Epithelial cell of prostate (primary cell): ENCODE measurements at regions not wholly inside any gene's neighbourhood (a gene's known extent, or its start where the extent isn't known, plus 50 kb on each side); places are given as distances from the start of the nearest gene placed in this dataset.

Experiments
- DNase-seq: peaks from one replicate; pipeline ENCODE4 v3.0.0-alpha.2; 2011; ENCODE audit warnings: low read depth, low spot score
- H3K27ac ChIP-seq: fragments of 450-650 bp; 2 replicates; pipeline ENCODE4 v1.5.1; 2017; ENCODE audit warnings: mild to moderate bottlenecking

DNA sequence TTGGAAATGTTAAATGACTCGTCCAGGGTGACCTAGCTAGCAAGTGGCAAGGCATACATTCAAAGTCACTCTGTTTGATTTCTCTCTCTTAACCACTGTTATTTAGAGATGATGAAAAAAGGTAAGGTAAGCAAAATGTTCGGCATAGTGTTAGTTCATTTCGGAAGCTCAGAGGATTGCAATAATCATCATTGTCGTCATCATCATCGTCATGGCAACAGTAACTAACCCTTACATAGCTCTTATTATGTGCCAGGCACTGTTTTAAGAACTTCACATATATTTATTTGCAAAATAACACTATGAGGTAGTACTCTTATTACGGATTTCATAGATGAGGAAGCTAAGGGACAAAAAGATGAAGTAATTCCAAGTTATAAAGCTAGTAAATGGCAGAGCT, 292.7 kb upstream of the CXCR4 start:
- DNase-seq = no peak

DNA sequence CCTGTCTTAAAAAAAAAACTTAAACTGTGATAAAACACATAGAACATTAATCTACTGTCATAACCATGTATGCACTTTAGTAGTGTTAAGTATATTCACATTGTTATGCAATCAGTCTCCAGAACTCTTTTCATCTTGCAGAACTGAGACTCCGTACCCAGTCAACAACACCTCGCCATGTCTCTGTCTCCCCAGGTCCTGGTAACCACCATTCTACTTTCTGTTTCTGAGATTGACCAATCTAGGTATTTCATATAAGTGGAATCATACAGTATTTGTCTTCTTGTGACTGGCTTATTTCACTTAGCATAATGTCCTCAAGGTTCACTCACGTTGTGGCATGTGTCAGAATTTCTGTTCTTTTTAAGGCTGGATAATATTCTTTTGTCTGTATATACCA, 290.8 kb upstream of the CXCR4 start:
- no peak overlapping the region for H3K27ac ChIP-seq
- DNase-seq = no peak

More for the DNA sequence above, 292.7 kb upstream of the CXCR4 start:
- no peak overlapping the region for H3K27ac ChIP-seq

DNA sequence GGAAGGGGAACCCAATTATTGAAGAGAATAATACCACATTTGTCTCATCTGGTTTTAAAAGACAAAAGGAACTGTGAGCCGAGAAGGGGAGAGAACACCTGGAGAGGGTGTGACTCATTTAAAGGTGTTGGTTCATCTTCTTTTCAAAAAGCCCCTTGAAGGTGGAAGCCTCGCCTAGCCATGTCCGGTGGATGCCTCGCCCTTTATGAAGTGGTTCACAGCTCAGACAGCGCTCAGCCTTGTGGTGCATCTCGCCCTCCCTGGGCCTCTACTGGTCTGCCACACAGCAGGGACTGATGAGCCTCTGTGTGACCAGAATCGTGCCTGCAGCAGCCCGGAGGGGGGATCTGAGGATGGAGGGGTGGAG, 290.0 kb upstream of the CXCR4 start:
- no peak for DNase-seq
- no peak overlapping the region for H3K27ac ChIP-seq

DNA sequence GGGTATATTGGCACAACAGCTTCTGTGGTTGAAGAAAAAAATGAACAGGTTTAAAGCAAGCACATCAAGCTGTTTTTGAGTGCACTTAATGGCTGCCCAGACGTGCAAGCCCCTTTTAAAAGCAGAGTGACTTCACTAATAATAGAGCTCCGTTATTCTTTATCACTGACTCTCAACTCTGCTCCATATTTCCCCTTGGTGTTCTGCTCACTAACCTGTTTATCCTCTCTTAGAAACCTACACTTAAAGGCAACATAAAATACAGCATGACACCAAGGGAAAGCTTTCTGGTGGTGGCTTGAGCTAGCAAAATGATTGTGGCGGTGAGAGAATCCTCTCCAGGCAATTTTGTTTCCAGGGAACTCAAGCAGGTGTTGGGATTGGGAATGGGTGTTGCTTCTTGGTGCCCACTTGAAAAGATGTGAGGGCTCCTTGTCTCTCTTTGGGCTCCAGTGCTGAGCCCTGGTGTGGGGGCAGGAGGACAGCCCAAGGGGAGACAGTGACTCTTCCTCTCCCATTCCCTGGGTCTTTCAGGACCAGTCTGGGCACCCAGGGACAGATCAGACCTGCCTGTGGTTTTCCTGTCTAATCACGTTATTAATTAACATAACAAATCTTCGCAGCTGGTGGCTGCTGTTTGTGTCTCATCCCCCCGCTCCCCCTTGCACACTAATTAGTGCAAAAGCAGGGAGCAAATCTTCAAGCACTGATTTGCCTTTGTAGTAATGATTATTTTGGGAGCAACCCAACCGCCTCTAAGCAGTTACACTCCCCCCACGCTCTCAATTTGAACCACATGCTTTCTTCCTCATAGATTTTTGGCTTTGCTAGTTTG, 289.4 kb upstream of the CXCR4 start:
- DNase-seq = no peak
- H3K27ac ChIP-seq = no peak overlapping the region

DNA sequence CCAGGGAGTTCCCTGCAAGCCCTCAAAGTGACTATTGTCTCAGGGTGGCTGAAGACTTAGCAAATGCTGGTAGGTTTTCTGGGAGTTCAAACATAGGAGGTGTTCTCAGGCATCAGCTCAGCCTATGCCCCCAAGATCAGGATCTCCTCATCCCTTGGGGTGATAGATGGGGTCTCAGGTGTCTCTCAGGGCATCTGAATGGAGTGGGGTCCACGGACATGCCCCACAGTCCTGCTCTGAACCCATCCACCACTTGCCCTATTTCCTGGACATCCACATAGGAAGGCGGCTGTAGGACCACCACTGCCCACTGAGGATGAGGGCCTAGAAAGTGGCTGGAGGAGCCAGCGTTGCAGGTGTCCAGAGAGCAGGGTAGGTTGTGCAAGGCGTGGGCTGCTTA, 287.0 kb upstream of the CXCR4 start:
- DNase-seq = no peak
- H3K27ac ChIP-seq = no peak overlapping the region

DNA sequence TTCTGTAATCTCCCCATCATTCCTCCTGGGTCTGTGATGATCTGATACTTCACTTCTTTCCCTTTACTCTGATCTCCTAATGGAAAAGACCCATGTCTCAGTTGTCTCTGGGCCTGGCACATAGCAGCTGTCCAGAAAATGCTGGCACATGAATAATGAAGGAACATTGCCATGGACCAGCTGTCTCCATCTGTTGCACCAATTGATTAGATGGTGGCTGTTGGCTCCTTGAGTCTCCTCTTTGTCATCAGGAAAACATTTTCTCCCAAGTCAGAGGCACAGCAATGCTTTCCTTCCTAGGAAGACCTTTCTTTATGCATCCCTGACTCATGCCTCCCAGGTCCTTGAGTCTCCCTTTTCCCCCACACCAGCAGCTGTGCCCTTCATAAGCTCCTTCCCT, 286.2 kb upstream of the CXCR4 start:
- no peak for DNase-seq
- no peak overlapping the region for H3K27ac ChIP-seq

DNA sequence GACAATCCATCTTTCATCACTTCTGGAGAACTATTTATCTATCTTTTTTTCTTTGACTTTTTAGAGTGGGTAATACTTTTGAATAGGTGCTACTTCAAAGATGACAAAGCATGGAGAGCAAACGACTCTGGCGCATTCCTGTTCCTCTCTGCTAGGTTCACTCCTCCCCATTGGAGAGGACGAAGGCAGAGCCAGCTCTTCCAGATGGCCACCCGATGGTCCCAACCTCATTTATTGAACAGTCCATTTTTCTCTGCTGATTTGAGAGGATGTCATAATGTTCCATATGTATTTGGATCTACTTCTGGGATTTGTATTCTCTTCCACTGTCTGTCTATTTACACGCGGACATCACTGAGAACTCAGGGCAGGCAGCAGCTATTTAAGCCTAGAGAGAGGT, 284.3 kb upstream of the CXCR4 start:
- H3K27ac ChIP-seq = no peak overlapping the region

DNA sequence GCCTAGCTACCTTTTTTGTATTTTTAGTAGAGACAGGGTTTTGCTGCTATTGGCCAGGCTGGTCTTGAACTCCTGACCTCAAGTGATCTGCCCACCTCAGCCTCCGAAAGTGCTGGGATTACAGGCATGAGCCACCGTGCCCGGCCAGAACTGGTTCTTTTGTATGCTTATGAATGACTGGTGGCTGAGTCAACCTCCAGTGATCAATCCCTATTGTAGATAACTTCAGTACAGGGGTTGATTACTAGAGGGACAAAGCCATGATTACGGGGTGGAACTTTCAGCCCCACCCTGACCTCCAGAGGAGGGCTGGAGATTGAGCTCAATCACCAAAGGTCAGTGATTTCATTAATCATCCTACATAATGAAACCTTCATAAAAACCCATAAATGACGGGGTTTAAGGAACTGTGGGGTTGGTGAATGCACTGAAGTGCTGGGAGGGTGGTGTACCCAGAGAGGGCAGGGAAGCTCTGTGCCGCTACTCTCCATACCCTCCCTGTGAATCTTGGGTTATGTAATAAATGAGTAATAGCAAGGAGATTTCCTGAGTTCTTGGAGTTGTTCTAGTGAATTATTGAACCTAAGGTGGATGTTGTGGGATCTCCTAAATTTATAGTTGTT, 281.8 kb upstream of the CXCR4 start:
- H3K27ac ChIP-seq = no peak overlapping the region
- no peak for DNase-seq

More for the DNA sequence above, 284.3 kb upstream of the CXCR4 start:
- DNase-seq = no peak

DNA sequence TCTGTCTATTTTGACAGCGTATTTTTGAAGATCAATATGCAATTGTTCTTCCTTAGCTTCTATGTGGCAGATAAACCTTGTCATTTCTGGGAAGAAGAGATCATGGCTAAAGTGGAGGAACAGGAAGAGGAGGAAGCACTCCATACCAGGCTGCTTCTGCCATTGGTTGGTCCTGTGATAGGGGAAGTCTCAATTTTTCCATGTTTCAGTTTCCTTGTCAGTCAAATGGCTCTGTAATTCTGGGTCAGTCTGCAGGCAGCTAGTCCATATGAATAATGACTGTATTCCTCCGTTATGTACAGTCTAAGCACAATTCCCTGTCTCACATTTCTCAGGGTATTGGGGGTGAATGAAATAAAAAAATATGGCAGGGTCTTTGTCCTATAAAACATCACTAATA, 277.6 kb upstream of the CXCR4 start:
- DNase-seq = no peak
- H3K27ac ChIP-seq = no peak overlapping the region

DNA sequence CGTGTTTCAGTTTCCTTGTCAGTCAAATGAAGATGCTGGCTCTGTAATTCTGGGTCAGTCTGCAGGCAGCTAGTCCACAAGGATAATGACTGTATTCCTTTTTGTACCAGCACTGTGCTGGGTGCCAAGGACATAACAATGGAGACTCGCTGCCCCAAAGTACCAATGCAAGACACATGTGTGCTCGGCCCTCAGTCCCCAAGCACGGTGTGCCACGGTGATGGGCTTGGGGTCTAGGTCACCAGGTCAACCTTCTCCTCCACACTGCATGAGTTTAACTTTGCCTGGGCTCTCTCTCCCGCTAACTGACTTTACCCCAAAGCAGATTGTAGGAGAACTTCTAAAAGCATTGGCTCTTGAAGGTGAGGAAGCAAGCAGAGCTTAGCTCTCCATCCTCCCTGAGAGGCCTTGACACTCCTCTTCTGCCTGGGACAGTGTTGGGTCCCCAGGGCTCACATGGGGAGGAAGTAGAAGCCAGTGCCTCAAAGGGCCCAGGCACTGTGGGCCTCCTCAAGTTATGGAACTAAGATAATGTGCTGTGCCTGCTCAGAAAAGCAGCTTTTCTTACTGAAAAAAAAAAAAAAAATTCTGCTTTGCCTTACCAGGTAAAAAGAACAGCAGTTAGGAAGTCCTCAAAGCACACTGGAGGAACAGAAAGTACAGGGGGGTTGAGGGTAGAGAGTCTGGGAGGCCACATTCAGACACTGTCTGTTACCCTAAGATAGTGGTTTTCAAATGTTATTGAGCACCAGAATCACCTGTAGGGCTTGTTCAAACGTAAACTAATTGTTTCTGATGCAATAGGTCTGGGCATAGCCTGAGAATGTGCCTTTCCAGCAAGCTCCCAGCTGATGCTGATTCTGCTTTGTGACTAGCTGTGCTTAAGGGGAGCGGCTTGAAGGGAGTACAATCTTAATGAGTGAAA, 276.4 kb upstream of the CXCR4 start:
- no peak for DNase-seq
- no peak overlapping the region for H3K27ac ChIP-seq

DNA sequence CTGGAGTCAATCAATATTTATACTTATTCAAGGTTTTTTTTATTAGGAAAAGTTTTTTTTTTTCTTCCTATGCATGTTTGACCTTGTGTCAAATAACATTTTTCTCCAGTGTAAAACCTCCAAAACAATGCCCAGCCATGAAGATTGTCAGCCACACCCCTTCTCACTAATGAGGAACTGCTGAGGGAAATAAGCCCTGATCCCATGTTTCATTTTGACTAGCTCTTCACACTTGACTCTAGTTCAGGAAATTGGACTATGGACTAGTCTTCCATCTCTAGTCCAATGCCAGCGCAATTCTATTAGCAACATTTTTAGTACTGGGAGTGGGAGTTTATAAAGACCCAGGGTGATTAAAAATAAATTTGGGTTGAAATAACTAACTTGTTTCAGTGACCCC, 275.6 kb upstream of the CXCR4 start:
- H3K27ac ChIP-seq = no peak overlapping the region
- DNase-seq = no peak

DNA sequence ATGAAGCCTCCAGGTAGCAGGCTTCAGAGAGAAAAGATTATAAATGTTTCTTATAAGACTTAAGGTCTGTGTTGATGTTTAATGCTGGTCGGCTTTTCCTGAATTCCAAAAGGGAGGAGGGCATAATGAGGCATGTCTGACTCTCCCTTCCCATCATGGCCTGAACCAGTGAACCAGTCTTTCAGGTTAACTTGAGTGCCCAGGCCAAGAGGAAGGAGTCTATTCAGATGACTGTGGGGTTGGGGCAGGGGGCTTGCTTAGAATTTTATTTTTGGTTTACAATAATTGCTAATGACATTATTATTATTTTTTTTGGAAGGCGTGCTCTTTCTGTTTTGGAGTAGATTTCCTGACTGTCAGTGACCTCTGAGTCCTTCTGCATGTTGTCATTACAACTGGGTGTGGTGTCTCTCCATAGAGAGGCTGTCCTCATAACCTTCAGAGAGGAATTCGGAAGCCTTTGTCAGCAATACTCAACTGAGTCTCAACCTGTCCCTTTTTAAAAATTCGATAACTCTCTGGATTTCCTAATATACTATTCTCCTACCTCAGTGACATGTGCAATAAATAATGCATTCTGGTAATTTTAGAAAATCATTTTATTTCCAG, 275.1 kb upstream of the CXCR4 start:
- H3K27ac ChIP-seq = no peak overlapping the region
- DNase-seq = no peak

DNA sequence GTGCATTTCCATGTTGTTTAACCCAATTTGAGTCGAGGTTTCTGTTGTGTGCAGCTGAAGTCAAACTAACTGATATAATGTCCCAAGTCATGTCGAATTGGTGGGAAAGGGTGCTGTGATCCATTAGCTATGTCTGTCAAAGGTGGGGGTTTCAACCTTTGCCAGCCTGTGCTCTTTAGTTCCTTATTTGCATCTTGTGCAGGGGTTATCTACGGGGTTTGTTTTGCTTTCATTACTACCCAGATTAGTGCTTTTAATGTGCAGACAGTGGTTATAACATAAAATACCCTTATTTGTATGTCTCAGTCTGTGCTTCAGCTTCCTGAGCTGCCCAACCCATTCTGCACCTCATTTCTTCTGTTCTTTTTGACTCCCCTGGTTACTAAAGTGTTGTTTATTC, 271.9 kb upstream of the CXCR4 start:
- no peak for DNase-seq
- H3K27ac ChIP-seq = no peak overlapping the region

DNA sequence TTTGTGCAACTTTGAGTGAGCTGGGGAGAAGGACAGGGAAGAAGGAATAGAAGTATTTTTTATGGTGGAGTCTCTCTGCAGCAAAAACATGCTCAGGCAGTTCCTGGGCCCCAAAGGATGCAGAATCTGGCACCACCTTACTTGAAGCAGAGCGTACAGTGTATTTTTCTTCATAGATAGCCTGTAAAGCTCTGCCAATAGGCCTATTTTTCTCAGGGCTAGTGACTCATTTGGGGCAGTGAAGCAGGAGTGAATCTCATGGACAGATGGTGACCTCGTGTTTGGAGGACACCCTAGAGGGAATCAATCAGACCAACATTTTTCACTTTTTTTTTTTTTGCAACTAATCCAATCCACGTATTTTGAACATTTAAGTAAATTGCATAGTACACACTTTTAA, 268.1 kb upstream of the CXCR4 start:
- no peak overlapping the region for H3K27ac ChIP-seq
- no peak for DNase-seq

DNA sequence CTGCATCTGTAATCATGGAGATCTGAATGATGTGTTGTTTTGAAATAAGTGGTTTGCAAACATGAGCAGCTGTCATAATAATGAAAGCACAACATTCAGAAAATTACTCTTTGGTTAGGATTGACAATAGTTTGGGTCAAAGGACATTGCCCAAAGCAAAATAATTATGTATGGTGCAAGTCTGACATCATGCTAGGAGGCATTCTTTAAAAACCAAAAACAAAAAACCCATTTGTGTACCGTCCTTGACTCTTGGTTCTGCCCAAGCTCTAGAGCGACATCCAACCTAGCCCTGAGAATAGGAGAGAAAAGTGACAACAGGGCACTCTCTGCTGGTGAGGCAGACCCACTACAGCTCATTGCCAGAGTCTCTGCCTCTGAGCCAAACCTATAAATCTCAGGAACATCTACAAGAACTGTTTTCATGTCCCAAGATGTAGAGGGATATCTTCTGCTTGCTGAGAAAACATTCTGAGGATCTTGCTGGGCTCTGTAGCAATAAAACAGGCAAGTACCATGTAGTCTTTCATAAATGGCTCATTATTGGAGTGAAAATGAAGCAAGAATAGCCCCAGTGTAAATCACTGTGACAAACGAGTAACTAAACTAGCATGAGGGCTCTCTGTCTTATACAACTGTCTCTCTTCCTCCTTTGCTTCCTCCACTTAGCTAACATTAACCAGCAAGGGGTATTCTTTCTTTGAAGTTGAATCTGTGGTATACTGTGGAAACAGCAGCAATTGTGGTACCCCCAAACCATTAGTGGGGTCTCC, 266.8 kb upstream of the CXCR4 start:
- no peak for DNase-seq
- no peak overlapping the region for H3K27ac ChIP-seq

DNA sequence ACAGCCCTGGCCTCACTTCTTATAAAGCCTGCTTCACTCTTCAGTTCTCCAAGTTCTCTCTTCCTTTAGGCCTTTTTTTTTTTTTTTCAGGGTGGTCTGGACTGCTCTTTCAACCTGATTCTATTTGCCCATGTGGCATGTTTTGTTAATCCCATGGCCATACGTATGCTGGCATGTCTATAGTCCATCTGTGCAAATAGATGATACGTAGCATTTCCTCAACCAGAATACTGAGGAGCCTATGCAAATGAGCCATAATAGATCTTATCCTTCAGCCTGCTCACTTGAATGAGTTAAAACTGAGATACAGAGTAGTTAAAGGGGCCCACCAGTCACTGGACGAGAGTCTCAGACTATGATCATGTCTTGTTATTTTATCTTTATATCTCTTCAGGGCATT, 265.2 kb upstream of the CXCR4 start:
- no peak overlapping the region for H3K27ac ChIP-seq
- DNase-seq = no peak

DNA sequence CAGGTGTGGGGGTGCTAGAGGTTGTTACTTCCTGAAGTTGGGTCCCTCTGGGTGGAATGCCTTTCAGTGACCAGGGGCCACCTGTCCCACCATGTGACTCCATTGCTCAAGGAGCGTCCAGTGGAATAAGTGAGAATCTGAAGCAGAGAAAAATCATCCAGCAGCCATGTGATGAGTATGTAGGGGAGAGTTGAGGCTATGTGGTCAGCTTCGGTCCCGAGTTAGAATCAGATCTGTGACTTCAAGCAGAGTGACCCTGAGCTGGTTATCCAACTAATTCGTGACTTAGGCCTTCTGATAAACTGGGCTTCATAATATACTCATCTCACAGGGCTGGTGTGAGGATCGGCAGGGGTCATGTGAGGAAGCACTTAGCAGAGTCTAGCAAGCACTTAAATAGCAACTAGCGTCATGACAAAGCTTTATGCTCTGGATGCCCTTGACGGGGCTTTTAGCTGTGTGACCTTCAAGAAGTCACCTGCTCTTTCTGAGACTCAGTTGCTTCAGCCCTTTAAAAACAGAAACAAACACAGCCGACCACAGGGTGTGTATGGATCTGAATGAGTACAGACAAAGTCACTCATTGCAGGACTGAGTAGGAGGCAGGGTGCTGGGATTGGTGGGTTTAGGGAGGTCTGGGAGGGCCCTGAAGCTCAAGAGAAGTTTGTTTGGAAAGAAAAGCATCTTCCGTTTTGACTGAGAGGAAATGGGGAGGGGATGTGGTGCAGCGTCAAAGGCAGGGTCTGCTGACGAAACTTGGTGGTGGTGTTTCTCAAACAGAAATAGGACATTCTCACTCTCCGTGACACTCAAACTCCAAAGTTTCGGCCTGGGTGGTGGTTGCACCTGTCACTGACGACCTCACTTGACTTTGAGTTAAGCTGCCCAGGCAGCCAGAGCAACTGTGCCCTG, 264.0 kb upstream of the CXCR4 start:
- DNase-seq = no peak
- no peak overlapping the region for H3K27ac ChIP-seq

DNA sequence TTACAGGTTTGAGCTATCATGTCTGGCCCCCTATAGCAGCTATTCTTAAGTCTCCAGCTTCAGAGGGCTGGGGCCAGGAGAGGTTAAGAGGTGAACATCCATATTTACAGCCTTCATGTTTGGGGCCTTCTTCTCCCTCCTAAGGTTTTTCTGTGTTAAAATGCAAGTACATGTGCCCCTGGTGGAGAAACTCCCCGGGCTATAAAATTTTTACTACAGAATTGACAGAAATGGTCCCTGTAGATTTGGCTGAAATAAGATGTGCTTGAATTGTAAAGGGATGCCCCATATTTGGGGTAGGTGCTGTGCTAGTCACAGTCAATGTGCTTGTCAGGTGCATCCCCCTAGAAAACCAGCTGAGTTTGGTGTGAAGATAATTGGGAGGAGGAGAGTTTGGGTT, 263.3 kb upstream of the CXCR4 start:
- no peak overlapping the region for H3K27ac ChIP-seq

More for the DNA sequence above, 263.3 kb upstream of the CXCR4 start:
- DNase-seq = no peak
